ENCODE measurements at regions not wholly inside any gene's neighbourhood (a gene's known extent, or its start where the extent isn't known, plus 50 kb on each side); places are given as distances from the start of the nearest gene placed in this dataset.
"Not testable (repeated sequence)": the region's sequence is repeated elsewhere in the genome, so short reads cannot be mapped to it uniquely, and the experiment has no call there.

- ChIA-PET POLR2A (no interaction called here), CTCF (no interaction called here)
- TF ChIP-seq HDGF (IDR thresholded peaks at IDR 0.05; ENCODE audit: borderline replicate concordance): no peak
- no peak for TF ChIP-seq ARNT (IDR thresholded peaks at IDR 0.05)
- no peak for TF ChIP-seq FOXM1 (IDR thresholded peaks at IDR 0.05; ENCODE audit: borderline replicate concordance)
- no peak for TF ChIP-seq NFRKB (IDR thresholded peaks at IDR 0.05)
- TF ChIP-seq SP1 (IDR thresholded peaks at IDR 0.05): no peak
- no peak for TF ChIP-seq L3MBTL2 (conservative IDR thresholded peaks at IDR 0.05)
- TF ChIP-seq LEF1 (IDR thresholded peaks at IDR 0.05; ENCODE audit: borderline replicate concordance): no peak
- no peak for TF ChIP-seq TARDBP (IDR thresholded peaks at IDR 0.05)
- TF ChIP-seq PKNOX1 (IDR thresholded peaks at IDR 0.05): no peak
- no peak for TF ChIP-seq CTBP1 (IDR thresholded peaks at IDR 0.05; ENCODE audit: borderline replicate concordance)
- no peak for TF ChIP-seq FOXA1 (IDR thresholded peaks at IDR 0.05)
- TF ChIP-seq BHLHE40 (IDR thresholded peaks at IDR 0.05; ENCODE audit: borderline replicate concordance): no peak
- TF ChIP-seq FOXK2 (IDR thresholded peaks at IDR 0.05): no peak
- TF ChIP-seq ZNF384 (IDR thresholded peaks at IDR 0.05): no peak
- no peak for TF ChIP-seq SUZ12 (IDR thresholded peaks at IDR 0.05)
- no peak for TF ChIP-seq ELF4 (IDR thresholded peaks at IDR 0.05)
- DNase-seq (ENCODE audit: extremely low spot score): no peak
Observed at GRCh38 chr12:75944905-75945432, 86.6 kb downstream of the PHLDA1 start.

- ChIA-PET CTCF (no interaction called here), POLR2A (no interaction called here)
- no peak for DNase-seq (ENCODE audit: extremely low spot score)
- no peak for TF ChIP-seq ARNT (IDR thresholded peaks at IDR 0.05)
- TF ChIP-seq NFRKB (IDR thresholded peaks at IDR 0.05): no peak
- no peak for TF ChIP-seq HDGF (IDR thresholded peaks at IDR 0.05; ENCODE audit: borderline replicate concordance)
- TF ChIP-seq ZNF384 (IDR thresholded peaks at IDR 0.05): no peak
- TF ChIP-seq LEF1 (IDR thresholded peaks at IDR 0.05; ENCODE audit: borderline replicate concordance): no peak
- TF ChIP-seq FOXK2 (IDR thresholded peaks at IDR 0.05): no peak
Observed at GRCh38 chr12:75944097-75944904, 87.3 kb downstream of the PHLDA1 start.

GRCh38 chr12:75943730-75944096 lies 87.9 kb downstream of the PHLDA1 start:
- POLR2A ChIA-PET: no interaction called here
- CTCF ChIA-PET: no interaction called here
- no peak for TF ChIP-seq ARNT (IDR thresholded peaks at IDR 0.05)
- no peak for TF ChIP-seq SP1 (IDR thresholded peaks at IDR 0.05)
- no peak for TF ChIP-seq FOXM1 (IDR thresholded peaks at IDR 0.05; ENCODE audit: borderline replicate concordance)
- TF ChIP-seq ZNF384 (IDR thresholded peaks at IDR 0.05): no peak
- no peak for TF ChIP-seq PKNOX1 (IDR thresholded peaks at IDR 0.05)
- no peak for TF ChIP-seq LEF1 (IDR thresholded peaks at IDR 0.05; ENCODE audit: borderline replicate concordance)
- no peak for DNase-seq (ENCODE audit: extremely low spot score)

GRCh38 chr12:75941661-75942060 lies 89.9 kb downstream of the PHLDA1 start:
- DNase-seq (ENCODE audit: extremely low spot score); CTCF ChIA-PET: not testable (repeated sequence)

GRCh38 chr12:75939016-75939642 lies 92.4 kb downstream of the PHLDA1 start:
- DNase-seq (ENCODE audit: extremely low spot score): no peak
- no peak for TF ChIP-seq FOXM1 (IDR thresholded peaks at IDR 0.05; ENCODE audit: borderline replicate concordance)
- TF ChIP-seq ZNF384 (IDR thresholded peaks at IDR 0.05): no peak
- no peak for TF ChIP-seq NFRKB (IDR thresholded peaks at IDR 0.05)
- no peak for TF ChIP-seq SP1 (IDR thresholded peaks at IDR 0.05)
- TF ChIP-seq ARNT (IDR thresholded peaks at IDR 0.05): no peak
- no peak for TF ChIP-seq BHLHE40 (IDR thresholded peaks at IDR 0.05; ENCODE audit: borderline replicate concordance)
- no peak for TF ChIP-seq ELF4 (IDR thresholded peaks at IDR 0.05)
- no peak for TF ChIP-seq HDGF (IDR thresholded peaks at IDR 0.05; ENCODE audit: borderline replicate concordance)
- TF ChIP-seq TARDBP (IDR thresholded peaks at IDR 0.05): no peak
- no peak for TF ChIP-seq FOXK2 (IDR thresholded peaks at IDR 0.05)
- no peak for TF ChIP-seq PKNOX1 (IDR thresholded peaks at IDR 0.05)
- no peak for TF ChIP-seq SUZ12 (IDR thresholded peaks at IDR 0.05)
- no peak for TF ChIP-seq FOXA1 (IDR thresholded peaks at IDR 0.05)
- TF ChIP-seq LEF1 (IDR thresholded peaks at IDR 0.05; ENCODE audit: borderline replicate concordance): no peak
- no peak for TF ChIP-seq CTBP1 (IDR thresholded peaks at IDR 0.05; ENCODE audit: borderline replicate concordance)
- TF ChIP-seq L3MBTL2 (conservative IDR thresholded peaks at IDR 0.05): no peak
- POLR2A ChIA-PET: no interaction called here
- CTCF ChIA-PET: no interaction called here

More at GRCh38 chr12:75941661-75942060, 89.9 kb downstream of the PHLDA1 start:
- POLR2A ChIA-PET: not testable (repeated sequence)

- DNase-seq (ENCODE audit: extremely low spot score): no peak
- ChIA-PET POLR2A (no interaction called here), CTCF (no interaction called here)
- TF ChIP-seq CTBP1 (IDR thresholded peaks at IDR 0.05; ENCODE audit: borderline replicate concordance) (no peak), PKNOX1 (IDR thresholded peaks at IDR 0.05) (no peak), TARDBP (IDR thresholded peaks at IDR 0.05) (no peak), ZNF384 (IDR thresholded peaks at IDR 0.05) (no peak), SP1 (IDR thresholded peaks at IDR 0.05) (no peak), FOXA1 (IDR thresholded peaks at IDR 0.05) (no peak), ARNT (IDR thresholded peaks at IDR 0.05) (no peak), LEF1 (IDR thresholded peaks at IDR 0.05; ENCODE audit: borderline replicate concordance) (no peak), ELF4 (IDR thresholded peaks at IDR 0.05) (no peak), L3MBTL2 (conservative IDR thresholded peaks at IDR 0.05) (no peak), BHLHE40 (IDR thresholded peaks at IDR 0.05; ENCODE audit: borderline replicate concordance) (no peak), FOXK2 (IDR thresholded peaks at IDR 0.05) (no peak), HDGF (IDR thresholded peaks at IDR 0.05; ENCODE audit: borderline replicate concordance) (no peak), SUZ12 (IDR thresholded peaks at IDR 0.05) (no peak), FOXM1 (IDR thresholded peaks at IDR 0.05; ENCODE audit: borderline replicate concordance) (no peak), NFRKB (IDR thresholded peaks at IDR 0.05) (no peak)
Observed at GRCh38 chr12:75938189-75938588, 93.4 kb downstream of the PHLDA1 start.
